ENCODE measurements at regions not wholly inside any gene's neighbourhood (a gene's known extent, or its start where the extent isn't known, plus 50 kb on each side); places are given as distances from the start of the nearest gene placed in this dataset.
"Not testable (repeated sequence)": the region's sequence is repeated elsewhere in the genome, so short reads cannot be mapped to it uniquely, and the experiment has no call there.

- H3K4me3 ChIP-seq (ENCODE audit: low read depth, poor library complexity, severe bottlenecking); intact Hi-C loops (cut with DNase I; ENCODE audit: low total_unique reads); DNase-seq (ENCODE audit: low spot score in 2 of 2): not testable (repeated sequence)
- WGBS, 2 donors: 76 to 85% methylated on average over 7 of the region's 7 CpGs
These were observed 193.2 kb downstream of the POTED start for GRCh38 chr21:13802757-13803156.
